Activated effector memory CD4-positive, alpha-beta T cell treated with anti-CD3 and anti-CD28 coated beads, Interleukin-2, amount 50 U/mL, for 16 hours (primary cell): ENCODE measurements at regions not wholly inside any gene's neighbourhood (a gene's known extent, or its start where the extent isn't known, plus 50 kb on each side); places are given as distances from the start of the nearest gene placed in this dataset.

Experiments used
- DNase-seq: peaks from one replicate; pipeline ENCODE4 v3.0.0-alpha.2; 2020

DNA sequence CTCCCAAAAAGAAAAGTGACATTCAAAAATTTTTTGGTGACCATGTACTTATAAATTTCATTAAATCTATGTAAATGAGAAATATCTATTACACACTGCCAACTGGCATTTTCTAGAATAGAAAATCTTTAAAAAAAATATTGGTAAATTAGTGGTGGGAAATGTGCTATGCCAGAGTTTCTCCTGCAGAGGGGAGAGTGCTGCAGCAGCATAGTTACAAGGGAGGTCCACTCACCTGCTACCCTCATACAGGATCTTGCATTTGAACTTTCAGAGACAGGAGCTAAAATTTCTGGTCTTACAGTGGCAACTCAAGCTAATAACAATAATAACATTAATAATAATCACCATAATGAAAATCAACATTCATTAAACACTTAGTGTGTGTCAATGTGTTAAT, 459.6 kb downstream of the NSUN3 start:
- no peak for DNase-seq

- DNase-seq, result no peak
Observed at GRCh38 chr3:94524102-94524919, 461.4 kb downstream of the NSUN3 start.

DNA sequence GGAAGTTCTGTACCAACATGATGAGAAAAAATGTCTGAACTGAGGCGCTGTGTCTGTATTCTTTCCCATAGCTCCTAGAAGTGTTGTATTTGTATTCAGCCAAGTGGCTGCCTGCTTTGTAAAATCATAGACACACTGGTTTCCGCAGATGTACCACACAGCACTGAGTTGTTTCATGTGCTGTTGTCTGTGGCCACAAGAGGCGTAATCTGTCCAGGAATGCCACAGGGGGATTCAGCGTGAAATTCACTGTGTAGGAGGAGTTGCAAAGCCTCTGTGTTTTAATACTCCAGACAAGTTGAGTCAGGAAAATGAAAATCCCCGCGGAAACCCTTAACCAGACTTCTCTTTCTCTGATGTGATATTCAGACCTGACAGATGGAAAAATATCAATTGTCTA, 462.2 kb downstream of the NSUN3 start:
- no peak for DNase-seq

DNA sequence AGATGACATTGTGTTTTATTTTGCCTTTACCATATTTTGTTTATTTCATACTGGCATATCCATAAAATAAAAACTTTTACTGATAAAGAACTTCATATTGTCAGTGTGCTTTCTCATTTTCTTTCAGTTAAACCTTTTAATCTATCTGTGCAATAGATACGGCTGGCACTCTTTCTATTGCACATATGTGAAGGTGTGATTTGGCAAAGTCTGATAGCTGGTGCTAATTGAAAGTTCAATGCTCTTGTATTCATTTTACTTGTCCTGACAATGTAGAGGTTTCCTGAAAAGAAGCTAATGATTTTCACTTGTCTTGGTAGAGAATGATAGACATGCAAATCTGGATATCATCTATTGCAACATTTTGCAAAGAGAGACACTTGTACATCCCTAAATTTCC, 467.0 kb downstream of the NSUN3 start:
- DNase-seq, result no peak

DNA sequence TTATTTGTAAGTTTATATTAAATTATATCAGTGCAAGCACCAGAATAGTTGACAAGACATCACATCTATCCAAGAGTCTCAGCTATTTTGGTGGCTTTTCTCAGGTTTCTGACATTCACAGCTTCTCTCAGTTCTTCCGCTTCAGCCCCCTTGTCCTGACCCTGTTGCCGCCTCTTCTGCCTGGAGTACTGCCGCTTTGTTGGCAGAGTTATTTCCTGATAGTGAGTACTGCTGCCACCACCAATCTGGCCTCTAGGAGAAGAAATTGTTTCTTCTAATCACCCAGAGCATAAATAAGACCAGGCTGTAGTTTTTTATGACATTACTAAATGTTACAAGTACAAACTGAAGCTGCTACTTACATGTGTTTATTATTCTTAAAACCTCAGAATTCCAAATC, 470.1 kb downstream of the NSUN3 start:
- no peak for DNase-seq

GRCh38 chr3:94539937-94540336, 477.1 kb downstream of the NSUN3 start:
- DNase-seq, result no peak

- no peak for DNase-seq
Observed at GRCh38 chr3:94543161-94543560, 480.3 kb downstream of the NSUN3 start.

- DNase-seq, result no peak
Observed at GRCh38 chr3:94544131-94544789, 481.4 kb downstream of the NSUN3 start.

- DNase-seq, result no peak
Observed at GRCh38 chr3:94548581-94549316, 485.9 kb downstream of the NSUN3 start.

DNA sequence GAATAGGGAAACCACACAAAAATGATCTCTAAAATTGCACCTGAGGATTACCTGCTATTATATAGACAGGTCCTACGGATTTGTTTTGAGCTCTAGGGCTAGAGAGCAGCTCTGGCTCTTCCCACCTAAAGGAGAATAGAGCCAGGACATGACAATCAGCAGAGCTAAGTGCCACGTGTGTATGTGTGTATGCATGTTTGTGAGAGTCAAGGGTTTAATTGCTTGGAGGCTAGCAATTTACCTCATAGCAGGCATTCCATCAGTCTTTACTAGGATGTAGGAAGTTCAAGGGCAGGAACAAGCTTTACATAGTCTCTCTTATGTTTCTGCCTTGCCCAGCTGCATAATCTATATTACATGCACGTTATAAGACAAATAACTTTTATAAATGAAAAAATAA, 498.2 kb downstream of the NSUN3 start:
- DNase-seq, result no peak

- no peak for DNase-seq
Observed at GRCh38 chr3:94564247-94564646, 501.4 kb downstream of the NSUN3 start.

GRCh38 chr3:94568041-94568440, 505.2 kb downstream of the NSUN3 start:
- DNase-seq, result no peak

DNA sequence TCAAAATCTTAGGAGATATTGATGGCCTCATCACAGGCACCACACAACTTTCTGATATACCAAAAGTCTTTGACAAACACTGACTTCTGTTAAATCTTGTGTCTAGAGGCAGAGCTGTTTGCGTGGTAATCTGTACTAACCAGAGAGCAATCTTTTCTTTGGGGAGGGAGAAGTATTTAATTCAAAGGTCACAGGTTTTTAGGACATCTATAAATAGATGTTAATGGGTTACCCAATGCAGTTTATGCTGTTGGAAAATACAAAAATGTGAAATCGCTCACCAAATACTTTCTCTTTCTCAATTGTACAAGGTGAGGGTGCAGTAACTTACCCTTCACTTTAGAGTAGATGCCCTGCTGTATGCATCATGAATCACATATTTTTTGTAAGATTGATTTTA, 510.5 kb downstream of the NSUN3 start:
- DNase-seq, result no peak

DNA sequence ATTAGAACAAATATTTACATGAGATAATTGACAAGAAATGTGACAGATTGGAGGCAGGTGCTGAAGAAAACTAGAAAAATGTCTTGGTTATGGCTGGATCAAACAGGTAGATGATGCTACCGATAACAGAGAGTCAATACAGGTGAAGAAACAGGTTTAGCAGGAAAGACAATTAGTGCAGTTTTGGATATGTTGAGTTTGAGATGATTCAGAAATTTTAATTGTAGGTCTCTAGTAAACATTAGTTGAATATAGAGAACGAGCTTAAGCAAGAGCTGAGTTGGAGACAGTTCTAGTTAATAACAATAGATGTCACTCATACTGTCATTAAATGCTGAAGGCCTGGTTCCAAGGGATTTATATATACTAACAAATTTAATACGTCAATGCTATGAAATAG, 524.4 kb downstream of the NSUN3 start:
- no peak for DNase-seq

- no peak for DNase-seq
Observed at GRCh38 chr3:94593526-94594150, 530.8 kb downstream of the NSUN3 start.

DNA sequence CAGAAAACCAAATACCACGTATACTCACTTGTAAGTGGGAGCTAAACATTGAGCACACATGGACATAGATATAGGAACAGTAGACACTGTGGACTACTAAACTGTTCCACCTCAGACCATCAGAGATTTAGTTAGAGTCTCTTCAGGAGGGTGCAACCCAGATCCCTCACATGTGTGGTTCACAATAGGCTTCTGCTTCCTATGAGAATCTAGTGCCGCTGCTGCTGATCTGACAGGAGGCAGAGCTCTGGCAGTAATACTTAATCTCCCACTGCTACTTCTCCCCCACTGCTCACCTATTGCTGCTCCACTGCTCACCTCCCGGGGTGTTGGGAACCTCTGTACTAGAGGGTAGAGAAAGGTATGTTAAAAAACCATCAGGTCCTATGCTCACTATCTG, 533.3 kb downstream of the NSUN3 start:
- DNase-seq, result no peak

DNA sequence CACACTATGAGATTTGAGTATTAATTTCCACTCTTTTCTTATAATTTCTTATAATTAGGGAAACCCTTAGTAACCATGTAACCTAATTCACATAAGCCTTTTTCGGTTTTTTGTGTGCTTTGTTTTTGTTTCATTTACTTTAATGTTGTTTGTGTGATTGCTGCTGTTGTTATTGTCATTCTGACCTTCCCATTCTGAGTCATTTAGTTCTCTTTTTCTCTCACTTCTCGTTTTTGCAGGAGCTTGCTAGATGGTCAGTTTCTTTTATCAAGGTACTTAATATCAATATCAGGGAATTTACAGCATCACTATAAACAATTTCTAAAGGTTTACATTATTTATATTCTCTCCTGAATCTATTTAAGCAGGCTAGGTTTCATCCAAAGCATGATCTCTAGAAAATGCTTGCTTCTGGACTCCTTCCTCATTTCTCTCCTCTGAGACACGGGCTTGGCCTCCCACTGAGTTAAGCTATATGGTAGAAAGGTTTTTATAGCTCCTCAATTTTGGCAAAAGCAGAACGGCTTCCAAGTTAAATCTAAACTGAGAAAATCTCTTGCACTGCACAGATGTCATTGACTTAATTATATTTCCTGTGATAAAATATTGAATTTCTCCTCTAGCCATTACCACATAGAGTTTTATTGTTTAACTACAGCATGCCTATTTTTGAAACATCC, 534.2 kb downstream of the NSUN3 start:
- DNase-seq, result no peak

GRCh38 chr3:94607778-94608177, 544.9 kb downstream of the NSUN3 start:
- DNase-seq, result no peak

- no peak for DNase-seq
Observed at GRCh38 chr3:94609908-94610307, 547.0 kb downstream of the NSUN3 start.

GRCh38 chr3:94611596-94611995, 548.7 kb downstream of the NSUN3 start:
- DNase-seq, result no peak

GRCh38 chr3:94612631-94613030, 549.8 kb downstream of the NSUN3 start:
- DNase-seq, result no peak

- DNase-seq, result no peak
Observed at GRCh38 chr3:94614192-94614591, 551.3 kb downstream of the NSUN3 start.
